Aorta (tissue), 5 donors: ENCODE measurements at regions not wholly inside any gene's neighbourhood (a gene's known extent, or its start where the extent isn't known, plus 50 kb on each side); places are given as distances from the start of the nearest gene placed in this dataset.

ENCODE experiments used
- ATAC-seq: fragments of 200-7000 bp; cut with Tn5 transposase; one replicate; pipeline ENCODE4 v1.9.1; 2022; ENCODE audit warnings: moderate library complexity; ENCODE audit not compliant: low FRiP score
- DNase-seq, 2 donors: peaks; one replicate each; pipeline ENCODE4 v3.0.0-alpha.2; 2020
- H3K27ac ChIP-seq, 2 donors: one replicate each; pipeline ENCODE4 v1.5.1; 2013; ENCODE audit warnings: low read length in 2 of 2, mild to moderate bottlenecking in 2 of 2, moderate library complexity in 2 of 2, control low read depth in 1 of 2, inconsistent platforms in 1 of 2, low read depth in 1 of 2
- H3K27me3 ChIP-seq, 2 donors: one replicate each; pipeline ENCODE4 v1.6.1; 2013; ENCODE audit warnings: control low read depth in 1 of 2, low read length in 1 of 2, mild to moderate bottlenecking in 1 of 2, moderate library complexity in 1 of 2; ENCODE audit not compliant: insufficient read depth in 2 of 2, control insufficient read depth in 1 of 2
- H3K36me3 ChIP-seq, 2 donors: one replicate each; pipeline ENCODE4 v1.6.1; 2013; ENCODE audit warnings: control low read depth in 1 of 2, low read length in 1 of 2, mild to moderate bottlenecking in 1 of 2; ENCODE audit not compliant: insufficient read depth in 2 of 2, control insufficient read depth in 1 of 2
- H3K4me1 ChIP-seq, 2 donors: one replicate each; pipeline ENCODE4 v1.6.1; 2013; ENCODE audit warnings: low read length in 2 of 2, control low read depth in 1 of 2, mild to moderate bottlenecking in 1 of 2, moderate library complexity in 1 of 2; ENCODE audit not compliant: insufficient read depth in 2 of 2, control insufficient read depth in 1 of 2
- H3K4me3 ChIP-seq, 2 donors: one replicate each; pipeline ENCODE4 v1.5.1; 2013; ENCODE audit warnings: low read length in 2 of 2, control low read depth in 1 of 2, mild to moderate bottlenecking in 1 of 2
- H3K9me3 ChIP-seq: one replicate; pipeline ENCODE4 v1.6.1; 2013; ENCODE audit warnings: mild to moderate bottlenecking, low read length; ENCODE audit not compliant: control insufficient read depth
- WGBS, 2 donors: extraction: QIAGEN DNeasy Blood & Tissue Kit; methylation state at CpG; one replicate each; pipeline ENCODE4 v1.1.7; 2013; 5-methylcytosine and 5-hydroxymethylcytosine counted together
- intact Hi-C, 2 donors: fragments of 100-400 bp; cut with DNase I; formaldehyde crosslinking; loops; one replicate each; pipeline versions ENCODE4 v1.14.2 to v1.15.0; 2022
- donor health status: healthy with polysubstance abuse.
- donor health status: Bipolar disorder and iron deficiency.
- donor health status: DM: no; HTN: no; CAD: no.
- donor health status: DM: no; HTN: no; CAD: no.
- donor health status: DM: yes; HTN: yes; CAD: no.

DNA sequence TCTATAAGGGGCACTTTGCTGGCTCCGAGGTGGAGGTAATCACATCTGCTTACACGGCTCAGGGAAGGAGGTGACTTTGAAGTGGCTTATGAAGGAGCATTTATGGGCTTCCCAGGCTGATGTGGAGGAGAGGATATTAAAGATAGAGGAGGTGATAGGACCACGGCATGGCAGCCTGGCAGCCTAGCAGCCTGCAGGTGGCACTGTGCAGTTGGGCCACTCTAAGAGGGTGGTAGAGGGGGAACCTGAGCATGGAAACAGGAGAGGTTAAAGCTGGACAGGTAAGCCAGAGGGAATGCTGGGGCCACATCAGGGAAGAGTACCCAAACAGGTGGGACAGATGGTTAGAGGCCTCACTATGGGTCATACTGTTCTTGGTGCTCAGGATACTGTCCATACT, 375.0 kb downstream of the WDR72 start:
- no peaks in the 10 kb centered on the region for H3K36me3 ChIP-seq
- no peak for DNase-seq
- no peaks in the 10 kb centered on the region for H3K4me1 ChIP-seq
- no peak for ATAC-seq
- no peaks in the 10 kb centered on the region for H3K9me3 ChIP-seq
- H3K27me3 ChIP-seq = no peaks in the 10 kb centered on the region
- 59 to 61% methylated on average over 3 of the region's 3 CpGs for WGBS, 2 donors
- no peak overlapping the region for H3K27ac ChIP-seq
- intact Hi-C loops = no loop called here
- no peak overlapping the region for H3K4me3 ChIP-seq

DNA sequence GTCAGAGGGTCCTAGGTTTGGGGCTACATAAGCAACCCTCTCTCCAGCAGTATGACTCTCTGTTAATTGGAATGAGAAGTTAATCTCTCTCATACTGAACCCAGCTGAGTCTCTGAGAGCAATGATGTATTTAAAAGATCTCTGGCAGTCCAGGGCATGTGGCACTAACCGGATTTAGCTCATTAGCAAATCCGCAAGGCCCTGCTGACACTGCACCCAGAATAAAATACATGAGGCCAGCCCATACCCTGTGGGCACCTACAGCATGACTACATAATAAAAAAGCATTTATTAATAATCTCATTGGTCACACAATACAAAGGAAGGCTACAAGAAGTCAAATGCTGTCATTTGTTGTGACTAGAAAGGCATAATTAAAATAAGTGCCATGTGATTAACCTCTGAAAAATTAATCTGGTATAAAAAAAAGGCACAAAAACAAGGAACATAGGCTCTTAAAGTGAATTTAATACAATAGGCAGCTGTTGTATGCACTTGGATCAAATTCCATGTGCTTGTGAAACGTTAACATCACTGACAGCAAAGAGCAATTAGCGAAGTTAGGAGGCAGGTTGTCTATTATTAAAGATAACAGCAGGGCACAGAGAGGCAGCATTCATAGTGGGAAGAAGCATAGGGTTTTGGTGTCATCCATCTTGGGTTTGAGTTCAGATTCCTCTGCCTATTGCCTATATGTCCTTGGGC, 381.2 kb downstream of the WDR72 start:
- 54 to 59% methylated on average over 4 of the region's 4 CpGs for WGBS, 2 donors
- H3K27me3 ChIP-seq = no peaks in the 10 kb centered on the region
- H3K4me3 ChIP-seq = no peak overlapping the region
- no peak overlapping the region for H3K27ac ChIP-seq
- intact Hi-C loops = loop anchor here in 1 of 2 donors (10.0 kb wide), 1 partner anchor 67 kb away; no protein-coding TSS in a partner anchor
- no peaks in the 10 kb centered on the region for H3K4me1 ChIP-seq
- no peaks in the 10 kb centered on the region for H3K9me3 ChIP-seq
- no peak for ATAC-seq
- no peak for DNase-seq
- H3K36me3 ChIP-seq = no peaks in the 10 kb centered on the region

DNA sequence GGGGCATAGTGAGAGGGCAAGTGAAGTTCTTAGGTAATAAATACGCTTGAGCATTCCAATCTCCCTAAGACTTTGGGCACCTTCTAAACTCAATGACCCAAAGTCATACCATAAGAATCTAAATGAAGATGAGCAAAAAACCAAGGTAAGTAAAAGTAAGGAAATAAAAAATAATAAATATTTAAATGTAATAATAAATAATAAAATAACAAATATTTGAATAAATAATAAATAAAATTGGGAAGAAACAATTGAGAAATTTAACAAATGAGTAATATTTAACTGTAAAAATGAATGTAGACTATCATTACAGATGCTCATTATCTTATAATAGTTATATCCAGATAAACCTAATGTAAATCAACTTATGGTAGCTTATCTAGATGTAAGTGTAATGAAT, 391.7 kb downstream of the WDR72 start:
- no peaks in the 10 kb centered on the region for H3K27me3 ChIP-seq
- no peak overlapping the region for H3K4me3 ChIP-seq
- 94 to 95% methylated on average over 1 of the region's 1 CpG for WGBS, 2 donors
- H3K36me3 ChIP-seq = no peaks in the 10 kb centered on the region
- intact Hi-C loops = no loop called here
- H3K27ac ChIP-seq = no peak overlapping the region
- DNase-seq = no peak
- H3K9me3 ChIP-seq = no peaks in the 10 kb centered on the region
- no peaks in the 10 kb centered on the region for H3K4me1 ChIP-seq
- no peak for ATAC-seq

DNA sequence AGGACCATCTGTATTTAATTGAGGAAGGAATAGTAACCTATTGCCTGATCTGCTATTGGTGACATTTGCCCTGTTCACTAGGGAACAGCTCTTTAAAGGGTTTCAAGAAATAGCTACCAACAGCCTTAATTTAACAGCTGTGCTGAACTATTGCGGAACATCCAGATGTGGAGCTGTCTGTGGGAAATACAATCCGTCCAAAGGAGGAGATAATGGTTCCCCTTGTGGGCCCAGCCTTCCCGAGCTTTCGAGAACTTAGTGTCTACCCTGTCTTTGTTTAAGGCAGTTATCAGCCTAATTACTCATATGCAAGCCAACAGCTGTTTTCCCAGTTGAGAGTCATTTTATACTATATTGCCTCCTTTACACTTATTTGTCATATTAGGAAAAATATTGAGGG, 398.6 kb downstream of the WDR72 start:
- intact Hi-C loops = no loop called here
- Histone ChIP-seq H3K27ac (no peak overlapping the region), H3K36me3 (no peaks in the 10 kb centered on the region), H3K4me3 (no peak overlapping the region), H3K9me3 (peaks cover 1% of the 10 kb centered on the region), H3K27me3 (no peaks in the 10 kb centered on the region), H3K4me1 (no peaks in the 10 kb centered on the region)
- 62 to 74% methylated on average over 4 of the region's 4 CpGs for WGBS, 2 donors
- DNase-seq = no peak
- no peak for ATAC-seq

DNA sequence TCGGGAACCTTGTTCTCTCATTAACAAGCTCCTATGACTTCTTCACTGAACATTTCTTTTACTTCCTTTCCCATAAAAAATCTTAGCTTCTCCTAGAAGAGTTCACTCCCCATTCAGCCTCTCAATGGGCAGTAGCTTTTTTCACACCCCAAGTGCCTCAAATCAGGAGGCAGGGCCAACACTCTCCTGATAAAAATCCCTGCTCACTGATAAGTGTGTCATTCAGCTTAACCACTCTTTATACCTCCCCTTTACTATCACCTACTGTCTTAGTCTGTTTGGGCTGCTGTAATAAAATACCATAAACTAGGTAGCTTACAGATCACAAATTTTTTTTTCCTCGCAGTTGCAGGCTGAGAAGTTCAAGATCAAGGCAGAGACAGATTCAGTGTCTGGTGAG, 400.4 kb downstream of the WDR72 start:
- 56 to 73% methylated on average over 2 of the region's 2 CpGs for WGBS, 2 donors
- Histone ChIP-seq H3K4me3 (no peak overlapping the region), H3K9me3 (peaks cover 1% of the 10 kb centered on the region), H3K27ac (no peak overlapping the region), H3K4me1 (no peaks in the 10 kb centered on the region), H3K27me3 (no peaks in the 10 kb centered on the region), H3K36me3 (no peaks in the 10 kb centered on the region)
- intact Hi-C loops = no loop called here
- no peak for ATAC-seq
- DNase-seq = no peak

DNA sequence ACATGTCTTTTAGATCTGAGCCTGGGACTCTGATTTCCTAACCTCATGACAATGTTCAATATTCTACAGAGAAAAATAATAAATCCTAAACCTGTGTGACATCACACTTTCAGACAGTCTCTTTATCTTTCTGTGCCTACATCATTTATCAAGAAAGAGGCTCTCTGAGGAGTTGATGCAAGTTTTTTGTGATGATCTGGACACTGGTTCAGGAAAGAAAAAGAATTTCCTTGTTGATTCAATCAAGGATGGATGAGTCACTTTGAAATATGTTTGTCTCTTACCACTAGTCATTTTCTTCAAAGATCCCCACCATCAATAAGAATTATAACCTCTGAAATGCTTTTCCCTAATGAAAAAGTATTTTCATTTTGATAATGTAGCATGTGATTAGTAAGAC, 404.6 kb downstream of the WDR72 start:
- ATAC-seq = no peak
- no peaks in the 10 kb centered on the region for H3K36me3 ChIP-seq

DNA sequence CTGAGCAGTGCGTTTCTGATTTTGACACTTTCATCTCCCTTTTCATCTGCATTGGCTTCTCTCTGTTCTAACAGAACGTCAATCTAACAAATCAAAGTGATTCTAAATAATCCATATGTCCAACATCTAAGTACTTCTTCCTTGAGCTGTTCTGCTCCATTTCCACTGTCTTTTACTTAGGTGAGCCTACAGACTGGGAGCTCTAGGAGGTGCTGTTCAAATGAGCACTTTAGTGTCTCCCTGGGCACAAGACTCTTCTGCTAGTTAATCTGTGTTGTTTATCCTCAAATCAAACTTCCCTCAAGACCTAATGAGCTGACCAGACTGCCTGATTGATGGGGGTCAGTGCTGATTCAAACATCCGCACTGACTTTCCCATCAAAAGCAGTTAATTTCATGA, 408.1 kb downstream of the WDR72 start:
- H3K4me1 ChIP-seq = no peaks in the 10 kb centered on the region
- peaks cover under 1% of the 10 kb centered on the region for H3K9me3 ChIP-seq
- ATAC-seq (no peak), DNase-seq (no peak)
- no peak overlapping the region for H3K27ac ChIP-seq
- intact Hi-C loops = no loop called here
- H3K4me3 ChIP-seq = no peak overlapping the region
- no peaks in the 10 kb centered on the region for H3K27me3 ChIP-seq
- 47 to 48% methylated on average over 3 of the region's 3 CpGs for WGBS, 2 donors
- H3K36me3 ChIP-seq = no peaks in the 10 kb centered on the region

More for the DNA sequence above, 404.6 kb downstream of the WDR72 start:
- Histone ChIP-seq H3K27ac (no peak overlapping the region), H3K9me3 (peaks cover 1% of the 10 kb centered on the region), H3K27me3 (no peaks in the 10 kb centered on the region), H3K4me1 (no peaks in the 10 kb centered on the region), H3K4me3 (no peak overlapping the region)
- DNase-seq = no peak
- intact Hi-C loops = no loop called here

DNA sequence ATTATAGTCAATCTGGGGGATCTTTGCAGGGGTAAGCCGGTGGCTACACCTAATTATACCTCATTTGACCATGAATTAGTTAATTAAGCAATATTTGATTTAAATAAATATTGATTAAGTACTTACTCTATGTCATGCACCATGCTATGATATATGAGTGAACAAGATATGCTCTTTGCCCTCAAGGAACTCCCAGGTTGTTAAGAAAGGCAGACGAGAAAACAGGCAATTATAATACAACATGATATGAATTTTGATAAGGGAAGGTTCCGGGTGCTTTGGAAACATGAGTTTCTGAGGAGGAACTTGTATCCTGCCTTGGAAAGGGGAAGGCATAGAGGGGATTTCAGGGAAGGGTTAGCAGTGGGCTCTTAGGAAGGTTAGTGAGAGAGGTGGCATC, 412.9 kb downstream of the WDR72 start:
- peaks cover 3% of the 10 kb centered on the region for H3K9me3 ChIP-seq
- no peak overlapping the region for H3K4me3 ChIP-seq
- H3K4me1 ChIP-seq = no peaks in the 10 kb centered on the region
- no peaks in the 10 kb centered on the region for H3K36me3 ChIP-seq
- intact Hi-C loops = no loop called here
- WGBS, 2 donors = 67 to 78% methylated on average over 3 of the region's 3 CpGs
- no peaks in the 10 kb centered on the region for H3K27me3 ChIP-seq
- no peak overlapping the region for H3K27ac ChIP-seq
- DNase-seq (no peak), ATAC-seq (no peak)

DNA sequence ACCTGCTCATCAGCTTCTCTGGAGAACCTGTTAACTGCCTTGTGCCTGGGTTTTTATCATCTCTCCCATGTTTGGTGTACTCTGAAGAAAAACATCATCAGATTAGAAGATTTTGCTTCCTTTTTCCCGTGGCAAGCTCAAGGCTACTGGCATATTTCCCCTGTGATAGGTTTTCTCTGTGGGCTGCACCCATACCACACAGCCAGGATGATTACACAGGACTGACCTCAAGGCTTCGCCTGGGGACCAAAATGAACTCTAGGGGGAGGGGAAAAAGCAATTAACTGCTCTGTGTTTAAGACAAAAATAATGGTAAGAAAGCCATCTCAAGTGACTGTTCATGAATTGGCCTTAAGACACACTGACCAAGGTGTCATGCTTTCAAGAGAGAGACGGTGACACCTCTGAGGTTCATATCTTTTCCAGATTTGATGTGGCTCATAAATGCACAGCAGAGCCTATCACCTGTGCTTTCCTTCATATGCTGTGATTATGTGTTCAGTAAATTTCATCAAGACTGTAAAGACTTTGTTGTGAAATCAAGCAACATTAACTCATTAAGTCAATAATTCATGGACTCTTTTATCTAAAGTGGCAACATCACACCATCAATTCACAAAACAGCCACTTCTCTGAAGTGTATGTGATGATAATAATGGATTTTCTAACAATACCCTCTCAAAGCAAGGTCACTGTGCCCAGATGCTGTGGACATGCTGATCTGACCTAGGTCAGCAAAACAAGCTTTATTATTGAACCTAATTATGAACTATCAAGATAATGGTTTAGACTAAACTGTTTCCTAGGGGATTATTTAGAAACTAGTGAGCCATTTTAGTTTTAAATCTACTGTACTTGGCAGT, 427.9 kb downstream of the WDR72 start:
- no peak for ATAC-seq
- 36 to 43% methylated on average over 3 of the region's 3 CpGs for WGBS, 2 donors

More for the DNA sequence above, 427.9 kb downstream of the WDR72 start:
- intact Hi-C loops = no loop called here
- Histone ChIP-seq H3K27me3 (no peaks in the 10 kb centered on the region), H3K27ac (no peak overlapping the region), H3K36me3 (no peaks in the 10 kb centered on the region), H3K4me3 (no peak overlapping the region), H3K9me3 (no peaks in the 10 kb centered on the region), H3K4me1 (no peaks in the 10 kb centered on the region)
- DNase-seq = no peak
